Activated CD4-positive, alpha-beta T cell treated with anti-CD3 and anti-CD28 coated beads, Interleukin-2, amount 10 ng/mL, durations not matched to agents 7 days and 5 days (primary cell): ENCODE measurements at regions not wholly inside any gene's neighbourhood (a gene's known extent, or its start where the extent isn't known, plus 50 kb on each side); places are given as distances from the start of the nearest gene placed in this dataset.

ENCODE experiments used
- CTCF ChIA-PET: fragments of 350-600 bp; sonication (Branson Sonifier 250); formaldehyde crosslinking; loops from one replicate; lab custom pipeline; 2021; ENCODE audit warnings: antibody characterized with exemption; lab: Charles Lee
- POLR2A ChIA-PET: fragments of 350-600 bp; sonication (Branson Sonifier 250); formaldehyde crosslinking; loops from one replicate; lab custom pipeline; 2021; ENCODE audit warnings: antibody characterized with exemption; lab: Charles Lee
- DNase-seq: peaks from one replicate; pipeline ENCODE4 v3.0.0-alpha.2; 2020
- H3K27ac Mint-ChIP-seq: one replicate; pipeline ENCODE4 v1.8.0; 2021; ENCODE audit warnings: mild to moderate bottlenecking, moderate library complexity, mixed read lengths
- H3K27me3 Mint-ChIP-seq: one replicate; pipeline ENCODE4 v1.8.0; 2021; ENCODE audit warnings: mixed read lengths
- H3K36me3 Mint-ChIP-seq: one replicate; pipeline ENCODE4 v1.8.0; 2021; ENCODE audit warnings: low read depth, mixed read lengths
- H3K4me1 Mint-ChIP-seq: one replicate; pipeline ENCODE4 v1.8.0; 2021; ENCODE audit warnings: mixed read lengths
- H3K4me3 Mint-ChIP-seq: one replicate; pipeline ENCODE4 v1.8.0; 2021; ENCODE audit warnings: mild to moderate bottlenecking, moderate library complexity, mixed read lengths
- H3K9me3 Mint-ChIP-seq: one replicate; pipeline ENCODE4 v1.8.0; 2021; ENCODE audit warnings: mixed read lengths

- H3K4me1 Mint-ChIP-seq, result peaks cover 5% of the 10 kb centered on the region
- no peaks in the 10 kb centered on the region for H3K36me3 Mint-ChIP-seq
- H3K4me3 Mint-ChIP-seq, result no peak overlapping the region
- CTCF ChIA-PET, result interaction anchor here (0.6 to 1.0 kb wide), 2 partner anchors 16 to 697 kb away, joined by 3 read pairs; no protein-coding TSS in a partner anchor
- POLR2A ChIA-PET, result no interaction called here
- H3K9me3 Mint-ChIP-seq, result peaks cover 9% of the 10 kb centered on the region
- no peaks in the 10 kb centered on the region for H3K27me3 Mint-ChIP-seq
- DNase-seq, result no peak
- H3K27ac Mint-ChIP-seq, result no peak overlapping the region
These were observed 53.5 kb upstream of the TIPARP start for GRCh38 chr3:156620901-156621300.

- H3K4me3 Mint-ChIP-seq, result no peak overlapping the region
- no peaks in the 10 kb centered on the region for H3K27me3 Mint-ChIP-seq
- H3K36me3 Mint-ChIP-seq, result no peaks in the 10 kb centered on the region
- no peak for DNase-seq
- POLR2A ChIA-PET, result no interaction called here
- CTCF ChIA-PET, result interaction anchor here (0.6 to 1.2 kb wide), 3 partner anchors 17 to 697 kb away, joined by 3 read pairs; no protein-coding TSS in a partner anchor
- peaks cover 8% of the 10 kb centered on the region for H3K4me1 Mint-ChIP-seq
- peaks cover 9% of the 10 kb centered on the region for H3K9me3 Mint-ChIP-seq
- no peak overlapping the region for H3K27ac Mint-ChIP-seq
These were observed 54.1 kb upstream of the TIPARP start for GRCh38 chr3:156620260-156620659.

- ChIA-PET CTCF (interaction anchor here (1.2 kb wide), 1 partner anchor 24 kb away, joined by 3 read pairs; no protein-coding TSS in a partner anchor), POLR2A (no interaction called here)
- no peak for DNase-seq
- H3K27ac Mint-ChIP-seq, result no peak overlapping the region
- no peaks in the 10 kb centered on the region for H3K27me3 Mint-ChIP-seq
- no peak overlapping the region for H3K4me3 Mint-ChIP-seq
- peaks cover 9% of the 10 kb centered on the region for H3K9me3 Mint-ChIP-seq
- H3K36me3 Mint-ChIP-seq, result no peaks in the 10 kb centered on the region
- peaks cover 8% of the 10 kb centered on the region for H3K4me1 Mint-ChIP-seq
These were observed 55.0 kb upstream of the TIPARP start for GRCh38 chr3:156619376-156619775.

- no peaks in the 10 kb centered on the region for H3K36me3 Mint-ChIP-seq
- no peak overlapping the region for H3K27ac Mint-ChIP-seq
- peaks cover 6% of the 10 kb centered on the region for H3K9me3 Mint-ChIP-seq
- no peak overlapping the region for H3K4me3 Mint-ChIP-seq
- no peak for DNase-seq
- H3K4me1 Mint-ChIP-seq, result peaks cover 10% of the 10 kb centered on the region
- ChIA-PET CTCF (interaction anchor here (1.5 kb wide), 2 partner anchors 8 to 19 kb away, joined by 7 read pairs; no protein-coding TSS in a partner anchor), POLR2A (no interaction called here)
- no peaks in the 10 kb centered on the region for H3K27me3 Mint-ChIP-seq
These were observed 56.6 kb upstream of the TIPARP start for GRCh38 chr3:156617781-156618180.

GRCh38 chr3:156617145-156617544 lies 57.2 kb upstream of the TIPARP start:
- H3K36me3 Mint-ChIP-seq, result no peaks in the 10 kb centered on the region
- H3K27me3 Mint-ChIP-seq, result peaks cover 2% of the 10 kb centered on the region
- no peak for DNase-seq
- H3K27ac Mint-ChIP-seq, result no peak overlapping the region
- peaks cover 10% of the 10 kb centered on the region for H3K4me1 Mint-ChIP-seq
- peaks cover 6% of the 10 kb centered on the region for H3K9me3 Mint-ChIP-seq
- H3K4me3 Mint-ChIP-seq, result no peak overlapping the region
- ChIA-PET POLR2A (no interaction called here), CTCF (interaction anchor here (1.5 to 1.7 kb wide), 3 partner anchors 8 to 38 kb away, joined by 5 to 7 read pairs (median 7); no protein-coding TSS in a partner anchor)

- peaks cover 6% of the 10 kb centered on the region for H3K9me3 Mint-ChIP-seq
- no peak overlapping the region for H3K4me3 Mint-ChIP-seq
- no peak overlapping the region for H3K27ac Mint-ChIP-seq
- H3K4me1 Mint-ChIP-seq, result peaks cover 10% of the 10 kb centered on the region
- CTCF ChIA-PET, result interaction anchor here (1.4 to 1.7 kb wide), 2 partner anchors 32 to 39 kb away, joined by 3 to 5 read pairs; no protein-coding TSS in a partner anchor
- no peak for DNase-seq
- POLR2A ChIA-PET, result no interaction called here
- H3K27me3 Mint-ChIP-seq, result peaks cover 6% of the 10 kb centered on the region
- no peaks in the 10 kb centered on the region for H3K36me3 Mint-ChIP-seq
These were observed 58.7 kb upstream of the TIPARP start for GRCh38 chr3:156615592-156616173.

GRCh38 chr3:156614642-156615511 lies 59.5 kb upstream of the TIPARP start:
- peaks cover 9% of the 10 kb centered on the region for H3K27me3 Mint-ChIP-seq
- POLR2A ChIA-PET, result no interaction called here
- H3K4me1 Mint-ChIP-seq, result peaks cover 8% of the 10 kb centered on the region
- DNase-seq, result no peak
- no peak overlapping the region for H3K4me3 Mint-ChIP-seq
- H3K9me3 Mint-ChIP-seq, result peaks cover 4% of the 10 kb centered on the region
- H3K27ac Mint-ChIP-seq, result no peak overlapping the region
- H3K36me3 Mint-ChIP-seq, result no peaks in the 10 kb centered on the region
- CTCF ChIA-PET, result no interaction called here

GRCh38 chr3:156612903-156613302 lies 58.0 kb upstream of the SSR3 start:
- POLR2A ChIA-PET, result no interaction called here

GRCh38 chr3:156611870-156612494 lies 57.1 kb upstream of the SSR3 start:
- H3K9me3 Mint-ChIP-seq, result no peaks in the 10 kb centered on the region
- POLR2A ChIA-PET, result no interaction called here
- CTCF ChIA-PET, result no interaction called here

More at GRCh38 chr3:156612903-156613302, 58.0 kb upstream of the SSR3 start:
- H3K27ac Mint-ChIP-seq, result no peak overlapping the region
- CTCF ChIA-PET, result no interaction called here
- no peaks in the 10 kb centered on the region for H3K36me3 Mint-ChIP-seq
- H3K9me3 Mint-ChIP-seq, result no peaks in the 10 kb centered on the region
- H3K4me1 Mint-ChIP-seq, result peaks cover 19% of the 10 kb centered on the region
- H3K4me3 Mint-ChIP-seq, result no peak overlapping the region
- no peak for DNase-seq
- H3K27me3 Mint-ChIP-seq, result peaks cover 21% of the 10 kb centered on the region

GRCh38 chr3:156610154-156610553 lies 55.2 kb upstream of the SSR3 start:
- peaks cover 29% of the 10 kb centered on the region for H3K4me1 Mint-ChIP-seq
- no peak overlapping the region for H3K27ac Mint-ChIP-seq
- DNase-seq, result no peak
- H3K4me3 Mint-ChIP-seq, result no peak overlapping the region
- H3K27me3 Mint-ChIP-seq, result peaks cover 36% of the 10 kb centered on the region
- ChIA-PET CTCF (no interaction called here), POLR2A (no interaction called here)
- no peaks in the 10 kb centered on the region for H3K9me3 Mint-ChIP-seq
- H3K36me3 Mint-ChIP-seq, result no peaks in the 10 kb centered on the region

More at GRCh38 chr3:156611870-156612494, 57.1 kb upstream of the SSR3 start:
- Mint-ChIP-seq H3K4me3 (no peak overlapping the region), H3K27ac (no peak overlapping the region), H3K36me3 (no peaks in the 10 kb centered on the region), H3K4me1 (peaks cover 20% of the 10 kb centered on the region), H3K27me3 (peaks cover 26% of the 10 kb centered on the region)
- no peak for DNase-seq

GRCh38 chr3:156609546-156609945 lies 54.6 kb upstream of the SSR3 start:
- DNase-seq, result no peak
- CTCF ChIA-PET, result no interaction called here
- peaks cover 29% of the 10 kb centered on the region for H3K4me1 Mint-ChIP-seq
- H3K36me3 Mint-ChIP-seq, result no peaks in the 10 kb centered on the region
- POLR2A ChIA-PET, result no interaction called here
- no peak overlapping the region for H3K27ac Mint-ChIP-seq
- H3K27me3 Mint-ChIP-seq, result peaks cover 41% of the 10 kb centered on the region
- no peaks in the 10 kb centered on the region for H3K9me3 Mint-ChIP-seq
- H3K4me3 Mint-ChIP-seq, result no peak overlapping the region

- Mint-ChIP-seq H3K4me3 (no peak overlapping the region), H3K36me3 (no peaks in the 10 kb centered on the region), H3K9me3 (no peaks in the 10 kb centered on the region), H3K27ac (no peak overlapping the region), H3K4me1 (peaks cover 27% of the 10 kb centered on the region), H3K27me3 (peaks cover 41% of the 10 kb centered on the region)
- no peak for DNase-seq
- ChIA-PET CTCF (no interaction called here), POLR2A (no interaction called here)
These were observed 53.9 kb upstream of the SSR3 start for GRCh38 chr3:156608601-156609514.
